Ovary (tissue), 3 donors: ENCODE measurements at regions not wholly inside any gene's neighbourhood (a gene's known extent, or its start where the extent isn't known, plus 50 kb on each side); places are given as distances from the start of the nearest gene placed in this dataset.

ENCODE experiments used
- CTCF ChIP-seq, 3 donors: fragments of 450-650 bp in 2 of 3; fragments of 200-600 bp in 1 of 3; IDR thresholded peaks; one replicate each; pipeline versions ENCODE4 v1.5.1 to v1.8.0; 2016 to 2022; ENCODE audit warnings: antibody characterized with exemption in 3 of 3, mild to moderate bottlenecking in 1 of 3
- POLR2A ChIP-seq: fragments of 450-650 bp; IDR thresholded peaks from one replicate; pipeline ENCODE4 v1.6.1; 2017; ENCODE audit warnings: antibody characterized with exemption, mild to moderate bottlenecking, moderate library complexity
- donor health status: DM: no; HTN: no; CAD: no.

- TF ChIP-seq CTCF (IDR thresholded peaks at IDR 0.05) (no peak), POLR2A (no peak)
Measured at GRCh38 chr11:15526859-15527450, 412.2 kb downstream of the INSC start.
